CD4-positive, alpha-beta T cell treated with Interleukin-15 for 1 hour (primary cell): ENCODE measurements at regions not wholly inside any gene's neighbourhood (a gene's known extent, or its start where the extent isn't known, plus 50 kb on each side); places are given as distances from the start of the nearest gene placed in this dataset.
"Not testable (repeated sequence)": the region's sequence is repeated elsewhere in the genome, so short reads cannot be mapped to it uniquely, and the experiment has no call there.

Experiments used
- DNase-seq: peaks from one replicate; pipeline ENCODE4 v3.0.0-alpha.2; 2020

DNA sequence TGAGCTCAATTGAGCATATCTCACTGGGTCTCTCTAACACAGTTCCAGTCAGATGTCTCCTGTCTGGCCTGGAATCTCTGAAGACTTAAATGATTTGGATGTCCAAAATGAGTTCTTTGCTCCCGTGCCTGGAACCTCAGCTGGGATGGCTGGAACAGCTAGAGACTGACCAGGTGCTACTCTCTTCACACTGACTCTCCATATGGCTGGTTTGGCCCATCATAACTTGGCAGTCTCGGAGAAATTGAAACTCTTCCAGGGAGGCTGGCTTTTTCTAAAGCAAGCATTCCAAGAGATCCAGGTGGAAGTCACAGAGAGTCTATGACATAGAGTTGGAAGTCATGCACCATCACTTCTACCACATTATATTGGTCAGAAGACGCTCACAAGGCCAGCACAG is 129.6 kb upstream of the NOL4 start:
- DNase-seq = no peak

DNA sequence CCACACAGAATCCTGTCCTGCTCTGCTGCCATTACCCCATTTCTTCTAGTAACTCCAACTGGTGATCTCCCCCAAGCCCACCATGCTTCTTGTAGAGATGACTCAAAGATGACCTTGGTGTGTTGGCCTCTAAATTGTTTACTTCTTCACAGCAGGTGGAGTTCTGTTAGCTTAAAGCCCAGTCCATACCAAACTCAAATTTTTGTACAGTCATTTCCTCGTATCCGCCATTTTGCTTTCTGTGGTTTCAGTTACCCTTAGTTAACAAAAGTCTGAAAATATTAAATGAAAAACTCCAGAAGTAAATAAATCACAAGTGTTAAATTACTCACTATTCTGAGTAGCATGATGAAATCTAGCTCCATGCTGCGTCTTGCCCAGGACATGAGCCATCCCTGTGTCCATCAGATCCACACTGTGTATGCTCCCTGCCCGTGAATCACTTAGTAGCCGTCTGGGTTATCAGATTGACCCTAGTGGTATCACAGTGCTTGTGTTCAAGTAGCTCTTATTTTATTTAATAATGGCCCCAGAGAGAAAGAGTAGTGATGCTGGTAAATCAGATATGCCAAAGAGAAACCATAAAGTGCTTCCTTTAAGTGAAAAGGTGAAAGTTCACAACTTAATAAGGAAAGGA is 133.3 kb upstream of the NOL4 start:
- no peak for DNase-seq

- DNase-seq = no peak
Observed at GRCh38 chr18:34358923-34359322, 134.2 kb upstream of the NOL4 start.

DNA sequence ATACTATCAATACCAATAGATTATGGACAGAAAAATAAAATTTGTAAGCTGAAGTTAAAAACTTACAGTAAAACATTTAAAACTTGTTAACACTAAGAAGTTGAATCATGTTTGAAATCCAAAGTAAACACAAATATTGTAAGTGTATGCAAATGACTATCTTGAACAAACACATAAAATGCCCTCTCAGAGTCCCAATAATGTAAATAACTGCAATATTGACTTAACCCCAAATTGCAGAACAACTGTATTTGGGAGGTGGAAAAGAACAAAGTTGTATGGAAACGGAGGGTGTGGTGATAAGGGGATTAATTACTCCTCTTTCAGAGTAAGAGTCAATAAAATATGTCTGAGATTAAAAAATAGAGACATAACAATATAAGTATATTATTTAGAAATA is 140.0 kb upstream of the NOL4 start:
- DNase-seq = no peak

DNA sequence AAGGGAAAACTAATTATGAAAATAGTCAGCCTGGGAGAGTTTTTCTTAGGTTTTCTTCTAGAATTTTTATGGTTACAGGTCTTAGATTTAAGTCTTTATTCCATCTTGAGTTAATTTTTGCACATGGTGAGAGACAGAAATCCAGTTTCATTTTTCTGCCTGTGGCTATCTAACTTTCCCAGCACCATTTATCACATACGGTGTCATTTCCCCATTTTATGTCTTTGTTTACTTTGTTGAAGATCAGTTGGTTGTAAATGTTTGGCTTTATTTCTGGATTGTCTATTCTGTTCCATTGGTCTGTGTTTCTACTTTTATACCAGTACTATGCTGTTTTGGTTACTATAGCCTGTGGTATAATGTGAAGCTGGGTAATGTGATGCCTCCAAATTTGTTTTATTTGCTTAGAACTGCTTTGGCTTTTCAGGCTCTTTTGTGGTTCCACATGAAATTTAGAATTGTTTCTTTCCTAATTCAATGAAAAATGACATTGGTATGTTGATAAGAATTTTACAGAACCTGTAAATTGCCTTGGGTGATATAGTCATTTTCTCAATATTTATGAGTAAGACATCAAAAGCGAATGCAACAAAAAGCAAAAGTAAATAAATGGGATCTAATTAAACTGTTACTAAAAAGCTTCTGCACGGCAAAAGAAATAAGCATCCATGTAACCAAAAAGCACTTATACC is 146.1 kb upstream of the NOL4 start:
- DNase-seq = no peak

- DNase-seq = no peak
Observed at GRCh38 chr18:34380326-34380725, 155.6 kb upstream of the NOL4 start.

- DNase-seq = no peak
Observed at GRCh38 chr18:34385311-34385710, 160.6 kb upstream of the NOL4 start.

- no peak for DNase-seq
Observed at GRCh38 chr18:34386803-34387202, 162.1 kb upstream of the NOL4 start.

DNA sequence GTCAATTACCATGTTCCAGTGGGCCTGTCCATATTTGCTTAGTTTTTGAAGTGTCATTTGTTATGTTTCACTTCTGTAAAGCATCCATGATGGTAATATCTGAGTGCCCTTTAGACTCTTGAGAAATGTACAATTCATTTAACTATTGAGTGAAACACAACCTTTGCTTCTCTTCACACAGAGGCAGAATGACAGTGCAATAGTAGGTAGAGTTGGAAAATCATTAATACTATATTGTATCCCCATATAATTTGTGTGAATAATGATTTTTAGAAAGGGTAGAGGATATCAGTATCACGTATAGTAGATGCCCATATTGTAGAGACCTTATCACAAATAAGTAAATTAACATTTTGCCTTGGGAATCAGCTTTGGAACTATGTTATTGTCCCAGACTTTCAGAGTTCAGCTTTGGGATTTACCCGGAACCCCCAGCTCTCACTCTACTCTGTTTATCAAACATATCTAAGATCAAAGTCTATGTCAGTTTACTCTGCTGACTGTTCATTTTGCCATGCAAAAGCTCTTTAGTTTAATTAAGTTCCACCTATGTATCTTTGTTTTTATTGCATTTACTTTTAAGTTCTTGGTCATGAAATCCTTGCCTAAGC is 172.7 kb upstream of the NOL4 start:
- DNase-seq = no peak

DNA sequence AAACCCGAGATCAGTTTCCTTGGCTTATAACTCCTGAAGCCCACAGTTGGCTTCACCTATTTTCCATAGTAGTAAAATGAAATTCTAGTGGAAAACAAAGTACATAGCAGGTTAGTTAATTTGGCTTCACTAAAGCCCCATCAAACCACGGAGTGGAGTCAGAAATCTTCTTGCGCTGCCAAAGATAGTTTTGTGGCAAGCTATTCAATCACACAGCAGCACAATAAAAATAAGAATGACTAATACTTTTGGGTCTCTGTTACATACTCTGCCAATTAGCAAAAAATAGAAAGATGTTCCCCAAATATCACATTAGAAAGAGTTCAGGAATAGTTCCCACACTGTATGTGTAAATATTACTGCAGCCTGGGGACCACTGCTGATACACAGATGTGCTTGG is 175.2 kb upstream of the NOL4 start:
- no peak for DNase-seq

DNA sequence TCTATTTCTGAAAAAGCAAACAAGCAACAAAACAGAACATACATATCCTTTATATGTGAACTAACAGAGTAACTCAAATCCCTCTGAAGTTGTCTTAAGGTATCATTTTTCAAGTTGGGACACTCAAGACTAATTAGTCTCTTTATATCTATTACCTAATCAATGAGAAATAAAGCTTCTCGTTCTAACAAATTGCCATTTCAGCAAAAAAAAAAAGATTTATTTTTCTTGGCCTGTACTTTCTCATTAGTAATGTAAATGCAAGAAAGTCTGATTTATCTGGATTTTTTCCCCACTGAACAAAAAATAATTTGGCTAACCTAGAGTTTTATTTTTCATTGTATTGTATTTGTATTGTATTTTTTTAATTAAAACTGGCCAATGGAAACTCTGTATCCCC is 176.1 kb upstream of the NOL4 start:
- DNase-seq = no peak

- no peak for DNase-seq
Observed at GRCh38 chr18:34401775-34402174, 177.1 kb upstream of the NOL4 start.

DNA sequence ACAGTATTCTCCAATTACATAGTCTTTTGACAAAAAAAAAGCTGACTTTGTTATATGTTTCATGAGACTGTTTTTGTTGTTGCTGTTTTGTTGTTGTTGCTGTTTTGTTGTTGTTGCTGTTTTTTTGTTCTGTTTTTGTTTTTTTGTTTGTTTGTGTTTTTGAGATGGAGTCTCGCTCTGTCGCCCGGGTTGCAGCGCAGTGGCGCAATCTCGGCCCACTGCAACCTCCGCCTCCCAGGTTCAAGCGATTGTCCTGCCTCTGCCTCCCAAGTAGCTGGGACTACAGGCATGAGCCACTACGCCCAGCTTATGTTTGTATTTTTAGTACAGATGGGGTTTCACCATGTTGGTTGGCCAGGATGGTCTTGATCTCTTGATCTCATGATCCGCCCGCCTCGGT is 182.8 kb upstream of the NOL4 start:
- not testable (repeated sequence) for DNase-seq

- DNase-seq = no peak
Observed at GRCh38 chr18:34411952-34412351, 187.2 kb upstream of the NOL4 start.

- DNase-seq = no peak
Observed at GRCh38 chr18:34431042-34431441, 206.3 kb upstream of the NOL4 start.

GRCh38 chr18:34444622-34445021 is 219.9 kb upstream of the NOL4 start:
- DNase-seq = no peak

- DNase-seq = no peak
Observed at GRCh38 chr18:34448662-34449061, 223.9 kb upstream of the NOL4 start.

GRCh38 chr18:34457761-34458160 is 233.0 kb upstream of the NOL4 start:
- no peak for DNase-seq

DNA sequence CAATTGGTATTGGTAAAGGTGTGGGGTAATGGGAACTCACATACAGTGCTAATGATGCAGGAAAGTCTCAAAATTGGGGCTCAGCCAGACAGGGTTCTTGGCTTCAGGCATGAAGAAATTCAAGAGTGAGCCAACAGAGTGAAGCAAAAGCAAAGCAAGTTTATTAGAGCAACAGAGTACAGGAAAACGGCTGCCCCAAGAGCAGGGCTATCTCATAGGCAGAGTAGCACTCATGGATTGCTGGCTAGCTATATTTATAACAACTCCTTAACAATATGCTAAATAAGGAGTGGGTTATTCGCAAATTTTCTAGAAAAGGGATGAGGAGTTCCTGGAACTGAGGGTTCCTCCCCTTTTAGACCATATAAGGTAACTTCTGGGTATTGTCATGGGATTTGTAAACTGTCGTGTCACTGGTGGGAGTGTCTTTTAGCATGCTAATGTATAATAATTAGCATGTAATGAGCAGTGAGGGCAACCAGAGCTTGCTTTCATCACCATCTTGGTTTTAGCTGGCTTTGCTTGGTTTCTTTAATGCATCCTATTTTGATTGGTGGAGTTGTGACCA is 233.8 kb upstream of the NOL4 start:
- no peak for DNase-seq

DNA sequence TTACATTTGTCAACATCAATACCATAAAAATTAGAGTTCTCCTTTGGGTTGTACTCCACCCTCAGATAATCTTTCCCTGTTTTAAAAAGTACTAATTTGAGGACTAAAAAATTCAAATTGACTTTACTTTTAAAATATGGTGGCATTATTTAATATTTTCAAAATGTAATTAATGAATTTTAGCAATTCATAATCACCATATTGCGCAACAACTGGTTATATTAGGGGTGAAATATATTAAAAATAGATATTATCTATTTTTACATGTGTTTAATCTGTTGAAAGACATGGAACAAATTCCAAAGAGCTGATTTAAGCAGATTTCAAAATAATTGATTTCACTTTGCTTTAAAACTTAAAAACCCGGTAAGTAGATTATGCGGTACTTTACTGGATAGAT is 236.6 kb upstream of the NOL4 start:
- no peak for DNase-seq

DNA sequence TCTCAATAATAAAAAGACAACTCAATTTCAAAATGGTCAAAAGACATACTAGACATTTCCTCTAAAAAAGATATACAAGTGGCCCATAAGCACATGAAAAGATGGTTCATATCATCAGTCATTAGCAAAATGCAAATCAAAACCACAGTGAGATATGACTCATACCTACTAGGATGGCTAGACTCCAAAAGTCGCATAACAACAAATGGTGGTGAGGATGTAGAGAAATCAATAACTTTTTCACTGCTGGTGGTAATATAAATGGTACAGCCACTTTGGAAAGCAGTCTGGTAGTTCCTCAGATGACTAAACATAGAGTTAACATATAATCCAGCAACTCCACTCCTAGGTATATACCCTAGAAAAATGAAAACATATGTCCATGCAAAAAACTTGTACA is 242.3 kb upstream of the NOL4 start:
- DNase-seq = no peak

DNA sequence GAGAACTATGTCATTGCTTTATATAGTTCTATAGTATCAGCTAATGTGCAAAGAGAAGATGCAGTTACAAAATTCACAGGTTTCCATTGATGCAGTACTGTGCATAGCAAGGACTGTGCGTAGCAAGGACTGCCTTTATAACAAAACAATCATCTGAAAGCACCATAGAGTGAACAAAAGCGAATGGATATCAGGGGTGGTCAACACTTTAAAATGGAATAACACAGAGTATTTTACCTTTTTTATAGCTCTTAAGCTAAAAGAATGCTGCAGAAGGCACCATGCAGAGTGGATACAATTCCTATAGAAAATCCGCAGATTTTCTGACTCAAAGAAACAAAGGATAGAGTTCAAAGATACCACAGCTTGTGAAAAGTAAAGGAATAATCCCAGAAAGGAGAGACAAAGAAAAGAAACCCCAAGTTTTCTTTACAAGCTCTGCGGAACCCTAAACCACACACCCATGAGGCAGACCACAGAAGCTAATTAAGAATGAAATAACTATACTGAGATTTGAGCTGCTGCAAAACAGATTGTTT is 229.9 kb upstream of the DTNA start:
- no peak for DNase-seq

GRCh38 chr18:34482204-34482603 is 227.9 kb upstream of the DTNA start:
- DNase-seq = no peak

- DNase-seq = no peak
Observed at GRCh38 chr18:34483198-34483597, 226.9 kb upstream of the DTNA start.
